T47D (cell line): ENCODE measurements at regions not wholly inside any gene's neighbourhood (a gene's known extent, or its start where the extent isn't known, plus 50 kb on each side); places are given as distances from the start of the nearest gene placed in this dataset.

Source experiments
- DNase-seq, 2 experiments: peaks; one replicate each; pipeline versions ENCODE4 v3.0.0 to v3.0.0-alpha.2; 2011 to 2012; ENCODE audit warnings: low read depth in 1 of 2, low spot score in 1 of 2
- JUND ChIP-seq: IDR thresholded peaks from 2 replicates; pipeline ENCODE4 v1.6.1; 2012; ENCODE audit warnings: low read depth
- in situ Hi-C: cut with HindIII; loops from 2 replicates; pipeline ENCODE4 v1.10.0; 2016; ENCODE audit warnings: low sequenced_read_pairs, low pct_unique_long_range_greater_than_20kb

- no peak for DNase-seq
- in situ Hi-C loops, result no loop called here
- no peak for TF ChIP-seq JUND
Observed at GRCh38 chr2:18701981-18702380, 112.6 kb upstream of the NT5C1B start.

DNA sequence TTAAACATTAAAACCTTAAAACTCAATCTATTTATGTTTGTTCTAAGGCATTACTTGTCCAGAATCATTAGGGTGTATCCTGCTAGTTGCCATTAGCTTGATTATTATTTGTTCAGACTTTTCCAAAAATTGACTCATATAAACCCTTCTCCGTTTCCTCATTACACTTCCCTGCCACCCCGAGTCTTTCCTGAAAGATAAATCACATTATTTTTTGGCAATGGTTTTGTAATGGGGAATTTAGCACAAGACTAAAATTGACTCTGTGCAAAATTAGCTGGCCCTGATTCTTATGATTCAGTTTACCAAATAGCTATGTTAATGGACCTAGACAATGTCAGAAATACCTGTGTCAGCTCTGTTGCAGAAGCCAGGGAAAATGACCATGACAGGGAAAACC lies 112.2 kb upstream of the NT5C1B start:
- TF ChIP-seq JUND, result no peak
- no peak for DNase-seq
- in situ Hi-C loops, result no loop called here

GRCh38 chr2:18690342-18690741 lies 101.0 kb upstream of the NT5C1B start:
- in situ Hi-C loops, result no loop called here
- TF ChIP-seq JUND, result no peak
- DNase-seq, result no peak

DNA sequence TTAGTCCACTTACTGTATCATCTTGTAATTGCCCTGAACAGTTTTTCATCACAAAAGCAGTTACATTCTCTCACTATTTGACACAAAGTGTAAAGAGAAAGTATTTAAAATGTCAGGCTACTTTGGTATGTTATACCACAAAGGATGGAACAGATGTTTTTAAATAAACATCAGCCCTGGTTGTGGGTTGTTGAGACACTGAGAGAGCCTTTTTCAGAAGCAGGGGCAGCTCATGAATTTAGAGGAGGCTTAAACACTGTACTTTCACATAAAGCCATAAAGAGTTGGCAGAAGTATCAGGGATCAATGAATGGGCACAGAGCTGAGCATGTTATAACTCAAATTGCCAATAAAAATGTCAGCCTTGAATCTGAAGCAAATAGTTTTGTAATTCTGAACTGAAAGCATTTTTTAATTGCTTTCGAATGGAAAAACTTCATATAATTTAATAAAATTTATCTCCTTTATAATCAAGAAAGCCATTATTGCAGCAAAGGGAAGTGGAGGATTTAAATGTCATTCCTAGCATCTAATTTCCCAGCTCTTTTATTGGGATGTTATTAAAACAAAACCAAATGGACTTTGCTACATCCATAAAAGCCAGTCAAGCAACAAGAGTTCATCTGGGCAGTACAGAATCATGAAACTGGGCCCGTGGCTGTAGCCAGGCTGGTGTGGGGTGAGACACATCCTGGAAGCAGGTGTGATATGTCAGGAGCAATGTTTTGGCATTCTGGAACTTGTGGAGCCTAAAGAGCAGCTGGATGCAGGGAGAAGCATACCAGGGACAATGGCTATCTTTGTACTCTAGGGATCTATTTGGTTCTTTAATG lies 95.1 kb upstream of the NT5C1B start:
- no peak for DNase-seq
- TF ChIP-seq JUND, result no peak
- in situ Hi-C loops, result no loop called here

GRCh38 chr2:18682681-18683080 lies 93.3 kb upstream of the NT5C1B start:
- no peak for TF ChIP-seq JUND
- DNase-seq, result no peak
- in situ Hi-C loops, result no loop called here

- in situ Hi-C loops, result no loop called here
- no peak for TF ChIP-seq JUND
Observed at GRCh38 chr2:18677280-18677679, 87.9 kb upstream of the NT5C1B start.

GRCh38 chr2:18674309-18674708 lies 84.9 kb upstream of the NT5C1B start:
- no peak for DNase-seq
- in situ Hi-C loops, result no loop called here
- TF ChIP-seq JUND, result no peak

More at GRCh38 chr2:18677280-18677679, 87.9 kb upstream of the NT5C1B start:
- no peak for DNase-seq

GRCh38 chr2:18671363-18671762 lies 82.0 kb upstream of the NT5C1B start:
- in situ Hi-C loops, result no loop called here

GRCh38 chr2:18668221-18668620 lies 78.9 kb upstream of the NT5C1B start:
- in situ Hi-C loops, result no loop called here
- TF ChIP-seq JUND, result no peak
- DNase-seq, result no peak

More at GRCh38 chr2:18671363-18671762, 82.0 kb upstream of the NT5C1B start:
- DNase-seq, result no peak
- no peak for TF ChIP-seq JUND

GRCh38 chr2:18664421-18664820 lies 75.1 kb upstream of the NT5C1B start:
- no peak for DNase-seq
- no peak for TF ChIP-seq JUND
- in situ Hi-C loops, result no loop called here

DNA sequence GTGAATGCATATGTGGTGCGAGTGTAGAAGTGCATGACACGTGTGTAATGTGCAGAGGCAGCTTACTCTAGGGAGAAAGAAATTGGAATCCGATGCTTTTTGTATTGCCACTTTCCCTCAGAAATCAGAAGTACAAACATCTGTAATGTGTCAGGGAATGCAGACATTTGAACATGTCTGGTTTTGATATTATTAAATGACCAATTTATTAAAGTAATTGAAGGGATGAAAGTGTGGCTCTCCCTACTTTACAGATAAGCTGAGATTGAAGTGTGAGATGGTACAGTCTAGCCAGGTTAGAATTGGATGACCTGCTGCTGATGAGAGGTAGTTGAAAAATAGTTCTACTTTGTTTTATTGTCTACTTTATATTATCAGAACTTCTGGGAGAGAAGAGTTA lies 74.5 kb upstream of the NT5C1B start:
- TF ChIP-seq JUND, result no peak
- no peak for DNase-seq
- in situ Hi-C loops, result no loop called here

GRCh38 chr2:18662689-18663088 lies 73.3 kb upstream of the NT5C1B start:
- no peak for TF ChIP-seq JUND
- in situ Hi-C loops, result no loop called here
- no peak for DNase-seq

DNA sequence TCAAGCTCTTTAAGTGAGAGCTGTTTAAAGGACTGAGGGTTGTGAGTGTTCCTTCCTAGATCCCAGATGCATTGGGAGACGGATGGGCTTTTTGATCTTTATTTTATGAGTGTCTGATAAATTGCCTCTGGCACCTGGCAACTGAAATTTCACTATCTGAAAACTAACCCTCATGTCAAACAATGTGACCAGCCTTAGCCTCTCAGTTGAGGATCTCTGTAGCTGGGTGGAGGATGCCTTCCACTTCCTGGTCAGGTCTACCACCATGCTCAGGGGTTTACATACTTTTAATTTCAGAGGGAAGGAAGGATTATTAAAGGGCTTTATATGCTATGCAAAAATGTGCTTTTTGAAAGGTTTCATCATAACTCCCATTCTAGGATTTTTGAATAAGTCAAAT lies 70.5 kb upstream of the NT5C1B start:
- TF ChIP-seq JUND, result no peak
- no peak for DNase-seq
- in situ Hi-C loops, result no loop called here

DNA sequence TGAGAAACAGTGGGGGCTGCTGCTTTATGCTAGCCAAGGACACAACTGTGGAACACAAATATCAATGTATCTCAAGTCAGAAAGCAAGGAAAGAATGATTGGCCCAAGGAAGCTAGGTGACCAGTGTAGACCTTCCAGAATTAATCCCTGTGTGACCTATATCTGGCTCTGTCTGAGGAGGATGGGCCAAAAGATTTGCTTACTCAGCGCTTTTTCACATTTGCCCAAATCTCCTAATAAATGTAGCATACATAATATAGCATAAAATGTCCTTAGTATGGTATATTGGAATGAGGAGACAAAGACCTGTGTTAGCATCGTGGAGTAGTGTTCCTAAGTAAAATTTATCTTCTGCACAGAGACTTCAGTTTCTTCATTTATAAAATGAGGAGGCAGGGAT lies 66.7 kb upstream of the NT5C1B start:
- in situ Hi-C loops, result no loop called here

More for the DNA sequence above, 66.7 kb upstream of the NT5C1B start:
- DNase-seq, result no peak
- TF ChIP-seq JUND, result no peak
